IMR-90 (cell line): ENCODE measurements at regions not wholly inside any gene's neighbourhood (a gene's known extent, or its start where the extent isn't known, plus 50 kb on each side); places are given as distances from the start of the nearest gene placed in this dataset.

Source experiments
- ATAC-seq: fragments of 200-7000 bp; cut with Tn5 transposase; 2 replicates; pipeline ENCODE4 v1.9.1; 2020; ENCODE audit warnings: low read depth, mild to moderate bottlenecking, moderate library complexity
- BruUV-seq: library from RNA; stranded (reverse); fragments of 400-500 nt; replicated peaks from 2 replicates; lab custom pipeline; 2021; lab: Mats Ljungman, UMichigan
- CTCF ChIA-PET: fragments of 300-600 bp; formaldehyde crosslinking; extraction: SDS; loops from one replicate; lab custom pipeline; 2021; ENCODE audit warnings: antibody characterized with exemption; lab: Yijun Ruan, JAX
- POLR2A ChIA-PET: fragments of 300-600 bp; sonication (Branson Sonifier 250); formaldehyde crosslinking; loops from one replicate; lab custom pipeline; 2022; ENCODE audit warnings: antibody characterized with exemption; ENCODE audit not compliant: unreplicated experiment; lab: Charles Lee
- DNase-seq: peaks from one replicate; pipeline ENCODE4 v3.0.0; 2013
- H2AFZ ChIP-seq: replicated peaks from 2 replicates; pipeline ENCODE3; 2013; ENCODE audit warnings: low read length, mild to moderate bottlenecking; ENCODE audit not compliant: poor library complexity
- H2AK5ac ChIP-seq: 2 replicates; pipeline ENCODE4 v1.6.1; 2013; ENCODE audit warnings: low read depth, low read length, inconsistent platforms
- H2AK9ac ChIP-seq: replicated peaks from 2 replicates; pipeline ENCODE3; 2013; ENCODE audit warnings: mild to moderate bottlenecking, low read depth, low read length, moderate library complexity; ENCODE audit not compliant: poor library complexity
- H2BK120ac ChIP-seq: 2 replicates; pipeline ENCODE4 v1.6.1; 2013; ENCODE audit warnings: low read depth, low read length, inconsistent platforms
- H2BK15ac ChIP-seq: 3 replicates; pipeline ENCODE4 v1.6.1; 2013; ENCODE audit warnings: low read depth, low read length, inconsistent platforms
- H2BK20ac ChIP-seq: 2 replicates; pipeline ENCODE4 v1.6.1; 2013; ENCODE audit warnings: low read depth, mild to moderate bottlenecking, inconsistent platforms, low read length, moderate library complexity
- H2BK5ac ChIP-seq: 2 replicates; pipeline ENCODE4 v1.6.1; 2013; ENCODE audit warnings: mild to moderate bottlenecking, low read depth, low read length, inconsistent platforms; ENCODE audit not compliant: poor library complexity, severe bottlenecking
- H3K14ac ChIP-seq: replicated peaks from 2 replicates; pipeline ENCODE4 v1.6.1; 2013; ENCODE audit warnings: low read depth, low read length, inconsistent platforms
- H3K18ac ChIP-seq: 2 replicates; pipeline ENCODE4 v1.6.1; 2013; ENCODE audit warnings: low read depth, low read length, control low read depth
- H3K23ac ChIP-seq: 2 replicates; pipeline ENCODE4 v1.6.1; 2013; ENCODE audit warnings: low read depth, low read length, inconsistent platforms
- H3K27ac ChIP-seq: 2 replicates; pipeline ENCODE4 v1.5.1; 2013; ENCODE audit warnings: mild to moderate bottlenecking, control low read depth, low read length; ENCODE audit not compliant: insufficient read depth
- H3K27me3 ChIP-seq: 2 replicates; pipeline ENCODE4 v1.6.1; 2013; ENCODE audit warnings: low read length; ENCODE audit not compliant: control insufficient read depth, insufficient read depth
- H3K36me3 ChIP-seq: 2 replicates; pipeline ENCODE4 v1.6.1; 2013; ENCODE audit warnings: low read length, mixed read lengths; ENCODE audit not compliant: control insufficient read depth, insufficient read depth
- H3K4ac ChIP-seq: 2 replicates; pipeline ENCODE4 v1.6.1; 2013; ENCODE audit warnings: low read depth, low read length, inconsistent platforms
- H3K4me1 ChIP-seq: 2 replicates; pipeline ENCODE4 v1.6.1; 2013; ENCODE audit warnings: low read length, mixed read lengths; ENCODE audit not compliant: control insufficient read depth, insufficient read depth
- H3K4me2 ChIP-seq: 2 replicates; pipeline ENCODE4 v1.6.1; 2013; ENCODE audit warnings: low read depth, mild to moderate bottlenecking, control low read depth, low read length, moderate library complexity
- H3K4me3 ChIP-seq: 2 replicates; pipeline ENCODE4 v1.5.1; 2013; ENCODE audit warnings: low read depth, mild to moderate bottlenecking, control low read depth, low read length, moderate library complexity; ENCODE audit not compliant: insufficient read depth
- H3K56ac ChIP-seq: 2 replicates; pipeline ENCODE4 v1.6.1; 2013; ENCODE audit warnings: low read length, inconsistent platforms; ENCODE audit not compliant: insufficient read depth; ENCODE audit errors: extremely low read depth
- H3K79me1 ChIP-seq, 2 experiments: 2 replicates each; pipeline ENCODE4 v1.6.1; 2013; ENCODE audit warnings: low read length in 2 of 2, inconsistent platforms in 1 of 2, low read depth in 1 of 2
- H3K9ac ChIP-seq: 2 replicates; pipeline ENCODE4 v1.6.1; 2013; ENCODE audit warnings: low read depth, low read length, control low read depth
- H3K9me1 ChIP-seq: 2 replicates; pipeline ENCODE4 v1.6.1; 2013; ENCODE audit warnings: low read length, inconsistent platforms; ENCODE audit not compliant: insufficient read depth
- H3K9me3 ChIP-seq: 2 replicates; pipeline ENCODE4 v1.6.1; 2013; ENCODE audit warnings: low read length; ENCODE audit not compliant: control insufficient read depth, insufficient read depth
- H4K20me1 ChIP-seq: 2 replicates; pipeline ENCODE4 v1.6.1; 2013; ENCODE audit warnings: low read length, inconsistent platforms; ENCODE audit not compliant: insufficient read depth
- H4K5ac ChIP-seq: 2 replicates; pipeline ENCODE4 v1.6.1; 2013; ENCODE audit warnings: mild to moderate bottlenecking, low read depth, low read length, control low read depth
- H4K8ac ChIP-seq, 2 experiments: 2 replicates each; pipeline ENCODE4 v1.6.1; 2013; ENCODE audit warnings: low read depth in 2 of 2, low read length in 2 of 2, control low read depth in 1 of 2, inconsistent platforms in 1 of 2
- H4K91ac ChIP-seq: 2 replicates; pipeline ENCODE4 v1.6.1; 2013; ENCODE audit warnings: low read depth, low read length, inconsistent platforms; ENCODE audit not compliant: insufficient read depth
- BHLHE40 ChIP-seq: fragments of 150-350 bp; IDR thresholded peaks from 2 replicates; pipeline ENCODE4 v1.6.1; 2016; ENCODE audit warnings: mild to moderate bottlenecking, low read depth, low read length
- CEBPB ChIP-seq: IDR thresholded peaks from 2 replicates; pipeline ENCODE4 v1.6.1; 2012; ENCODE audit warnings: low read depth, low read length, improper control_type of control experiment
- FOS ChIP-seq: fragments of 150-350 bp; IDR thresholded peaks from 2 replicates; pipeline ENCODE4 v1.6.1; 2016; ENCODE audit warnings: low read depth, low read length
- NFE2L2 ChIP-seq: fragments of 150-350 bp; IDR thresholded peaks from 2 replicates; pipeline ENCODE4 v1.6.1; 2016; ENCODE audit warnings: low read depth, mild to moderate bottlenecking, low read length
- POLR2A ChIP-seq: IDR thresholded peaks from 2 replicates; pipeline ENCODE4 v1.6.1; 2012; ENCODE audit warnings: mild to moderate bottlenecking, low read depth, low read length
- WGBS, 2 experiments: methylation state at CpG; one replicate each; pipeline versions ENCODE4 v1.1.5 to v1.1.7; 2013; ENCODE audit warnings: missing lambda C conversion rate in 2 of 2; ENCODE audit not compliant: insufficient read length in 1 of 2; ENCODE audit errors: extremely low coverage in 2 of 2; 5-methylcytosine and 5-hydroxymethylcytosine counted together
- dilution Hi-C: fragments of 300-500 bp; cut with HindIII; formaldehyde crosslinking; loops from one replicate; pipeline ENCODE4 v1.14.3; 2018; ENCODE audit warnings: low sequenced_read_pairs; ENCODE audit not compliant: unreplicated experiment
- in situ Hi-C: fragments of 300-500 bp; cut with MboI; formaldehyde crosslinking; loops from 3 replicates; pipeline ENCODE4 v1.14.3; 2019; ENCODE audit warnings: low sequenced_read_pairs, inconsistent platforms, mixed read lengths
- intact Hi-C: fragments of 100-400 bp; cut with micrococcal nuclease; formaldehyde crosslinking; loops from 2 replicates; pipeline ENCODE4 v1.10.0; 2022

- Histone ChIP-seq H3K9ac (no peak overlapping the region), H3K9me3 (no peaks in the 10 kb centered on the region), H3K23ac (no peak overlapping the region), H3K4me2 (no peak overlapping the region), H2AFZ (no peak overlapping the region), H2BK20ac (no peak overlapping the region), H2AK5ac (no peak overlapping the region), H2BK15ac (no peak overlapping the region), H3K14ac (no peak overlapping the region), H3K27me3 (peaks cover 3% of the 10 kb centered on the region), H4K20me1 (no peaks in the 10 kb centered on the region), H3K36me3 (no peaks in the 10 kb centered on the region), H3K18ac (no peak overlapping the region), H4K5ac (no peak overlapping the region), H3K79me1 (no peaks in the 10 kb centered on the region), H4K8ac (no peak overlapping the region), H3K56ac (no peak overlapping the region), H2AK9ac (no peak overlapping the region), H2BK5ac (no peak overlapping the region), H3K27ac (no peak overlapping the region), H3K4ac (no peak overlapping the region), H3K4me1 (no peaks in the 10 kb centered on the region), H2BK120ac (no peak overlapping the region), H3K9me1 (no peaks in the 10 kb centered on the region; the same call in 1 of the 2 replicates), H3K4me3 (no peak overlapping the region), H4K91ac (no peak overlapping the region)
- no peak for DNase-seq
- ChIA-PET POLR2A (no interaction called here), CTCF (no interaction called here)
- no TSS peak for BruUV-seq
- no CpG with 5 or more reads among the region's 6 CpGs for WGBS, 2 experiments
- TF ChIP-seq FOS, result no peak
- TF ChIP-seq NFE2L2, result no peak
- no peak for TF ChIP-seq CEBPB
- no peak for TF ChIP-seq BHLHE40
- no peak for TF ChIP-seq POLR2A
- intact Hi-C loops (no loop called here), in situ Hi-C loops (no loop called here), dilution Hi-C loops (no loop called here)
- ATAC-seq, result no peak
Observed at GRCh38 chr12:111197376-111197944, 171.4 kb downstream of the PHETA1 start.
